ENCODE measurements at regions not wholly inside any gene's neighbourhood (a gene's known extent, or its start where the extent isn't known, plus 50 kb on each side); places are given as distances from the start of the nearest gene placed in this dataset.

DNA sequence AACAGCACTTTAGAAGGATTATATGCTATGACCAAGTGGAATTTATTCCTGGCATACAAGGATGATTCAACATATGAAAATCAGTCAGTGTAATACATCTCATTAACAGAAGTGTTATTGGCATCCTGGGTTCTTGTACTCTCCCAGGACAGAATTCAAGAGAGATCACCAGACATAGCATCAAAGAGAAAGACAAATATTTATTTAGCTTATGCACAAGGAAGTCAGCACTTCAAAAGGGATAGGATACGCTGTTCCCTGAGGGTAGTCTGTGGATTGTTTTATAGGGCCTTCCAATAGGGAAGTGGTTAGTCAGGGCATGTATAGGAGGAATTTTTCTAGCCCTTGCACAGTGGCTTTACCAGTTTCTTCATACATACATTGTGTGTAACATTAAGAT lies 1238.0 kb downstream of the PCDH17 start:
- TF ChIP-seq, protein P1, sequence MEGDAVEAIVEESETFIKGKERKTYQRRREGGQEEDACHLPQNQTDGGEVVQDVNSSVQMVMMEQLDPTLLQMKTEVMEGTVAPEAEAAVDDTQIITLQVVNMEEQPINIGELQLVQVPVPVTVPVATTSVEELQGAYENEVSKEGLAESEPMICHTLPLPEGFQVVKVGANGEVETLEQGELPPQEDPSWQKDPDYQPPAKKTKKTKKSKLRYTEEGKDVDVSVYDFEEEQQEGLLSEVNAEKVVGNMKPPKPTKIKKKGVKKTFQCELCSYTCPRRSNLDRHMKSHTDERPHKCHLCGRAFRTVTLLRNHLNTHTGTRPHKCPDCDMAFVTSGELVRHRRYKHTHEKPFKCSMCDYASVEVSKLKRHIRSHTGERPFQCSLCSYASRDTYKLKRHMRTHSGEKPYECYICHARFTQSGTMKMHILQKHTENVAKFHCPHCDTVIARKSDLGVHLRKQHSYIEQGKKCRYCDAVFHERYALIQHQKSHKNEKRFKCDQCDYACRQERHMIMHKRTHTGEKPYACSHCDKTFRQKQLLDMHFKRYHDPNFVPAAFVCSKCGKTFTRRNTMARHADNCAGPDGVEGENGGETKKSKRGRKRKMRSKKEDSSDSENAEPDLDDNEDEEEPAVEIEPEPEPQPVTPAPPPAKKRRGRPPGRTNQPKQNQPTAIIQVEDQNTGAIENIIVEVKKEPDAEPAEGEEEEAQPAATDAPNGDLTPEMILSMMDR (IDR thresholded peaks at IDR 0.05): no peak
- TF ChIP-seq EZH2 (IDR thresholded peaks at IDR 0.05; ENCODE audit: borderline replicate concordance, insufficient read depth, low read depth, low read length, poor library complexity, severe bottlenecking): no peak
